ENCODE measurements at regions not wholly inside any gene's neighbourhood (a gene's known extent, or its start where the extent isn't known, plus 50 kb on each side); places are given as distances from the start of the nearest gene placed in this dataset.

GRCh38 chr20:48092596-48093280 lies 307.5 kb upstream of the SULF2 start:
- TF ChIP-seq SRSF1 (optimal IDR thresholded peaks at IDR 0.05; ENCODE audit: low read depth, low read length), result no peak
- TF ChIP-seq, protein P1, sequence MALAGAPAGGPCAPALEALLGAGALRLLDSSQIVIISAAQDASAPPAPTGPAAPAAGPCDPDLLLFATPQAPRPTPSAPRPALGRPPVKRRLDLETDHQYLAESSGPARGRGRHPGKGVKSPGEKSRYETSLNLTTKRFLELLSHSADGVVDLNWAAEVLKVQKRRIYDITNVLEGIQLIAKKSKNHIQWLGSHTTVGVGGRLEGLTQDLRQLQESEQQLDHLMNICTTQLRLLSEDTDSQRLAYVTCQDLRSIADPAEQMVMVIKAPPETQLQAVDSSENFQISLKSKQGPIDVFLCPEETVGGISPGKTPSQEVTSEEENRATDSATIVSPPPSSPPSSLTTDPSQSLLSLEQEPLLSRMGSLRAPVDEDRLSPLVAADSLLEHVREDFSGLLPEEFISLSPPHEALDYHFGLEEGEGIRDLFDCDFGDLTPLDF (CRISPR knock-in tag; IDR thresholded peaks at IDR 0.05), result no peak
- no peak for TF ChIP-seq CTCF (CRISPR knock-in tag; IDR thresholded peaks at IDR 0.05)
- TF ChIP-seq BHLHE40 (IDR thresholded peaks at IDR 0.05; ENCODE audit: low read length), result no peak
